ENCODE measurements at regions not wholly inside any gene's neighbourhood (a gene's known extent, or its start where the extent isn't known, plus 50 kb on each side); places are given as distances from the start of the nearest gene placed in this dataset.

GRCh38 chr2:41966431-41966893 lies 81.4 kb upstream of the PKDCC start:
- DNase-seq (ENCODE audit: low spot score): no peak
- Mint-ChIP-seq H3K27ac (no peak overlapping the region), H3K4me1 (ENCODE audit: low read depth) (no peaks in the 10 kb centered on the region), H3K27me3 (ENCODE audit: low read depth) (peaks cover 2% of the 10 kb centered on the region), H3K4me3 (no peak overlapping the region), H3K9me3 (no peaks in the 10 kb centered on the region), H3K36me3 (ENCODE audit: low read depth) (no peaks in the 10 kb centered on the region)

- no peaks in the 10 kb centered on the region for H3K36me3 Mint-ChIP-seq (ENCODE audit: low read depth)
- H3K27me3 Mint-ChIP-seq (ENCODE audit: low read depth): peaks cover 2% of the 10 kb centered on the region
- DNase-seq (ENCODE audit: low spot score): no peak
- no peaks in the 10 kb centered on the region for H3K9me3 Mint-ChIP-seq
- H3K27ac Mint-ChIP-seq: no peak overlapping the region
- H3K4me1 Mint-ChIP-seq (ENCODE audit: low read depth): no peaks in the 10 kb centered on the region
- H3K4me3 Mint-ChIP-seq: no peak overlapping the region
Observed at GRCh38 chr2:41966920-41967319, 80.9 kb upstream of the PKDCC start.

GRCh38 chr2:41967476-41968181 lies 80.2 kb upstream of the PKDCC start:
- H3K36me3 Mint-ChIP-seq (ENCODE audit: low read depth): no peaks in the 10 kb centered on the region
- no peaks in the 10 kb centered on the region for H3K4me1 Mint-ChIP-seq (ENCODE audit: low read depth)
- no peak overlapping the region for H3K4me3 Mint-ChIP-seq
- no peaks in the 10 kb centered on the region for H3K9me3 Mint-ChIP-seq
- H3K27ac Mint-ChIP-seq: no peak overlapping the region
- H3K27me3 Mint-ChIP-seq (ENCODE audit: low read depth): peaks cover 2% of the 10 kb centered on the region
- DNase-seq (ENCODE audit: low spot score): no peak

- no peak for DNase-seq (ENCODE audit: low spot score)
- H3K4me3 Mint-ChIP-seq: no peak overlapping the region
- no peaks in the 10 kb centered on the region for H3K36me3 Mint-ChIP-seq (ENCODE audit: low read depth)
- no peak overlapping the region for H3K27ac Mint-ChIP-seq
- no peaks in the 10 kb centered on the region for H3K9me3 Mint-ChIP-seq
- no peaks in the 10 kb centered on the region for H3K4me1 Mint-ChIP-seq (ENCODE audit: low read depth)
- H3K27me3 Mint-ChIP-seq (ENCODE audit: low read depth): peaks cover 1% of the 10 kb centered on the region
Observed at GRCh38 chr2:41968182-41968578, 79.6 kb upstream of the PKDCC start.

- H3K4me3 Mint-ChIP-seq: no peak overlapping the region
- no peaks in the 10 kb centered on the region for H3K36me3 Mint-ChIP-seq (ENCODE audit: low read depth)
- no peaks in the 10 kb centered on the region for H3K4me1 Mint-ChIP-seq (ENCODE audit: low read depth)
- H3K9me3 Mint-ChIP-seq: no peaks in the 10 kb centered on the region
- DNase-seq (ENCODE audit: low spot score): no peak
- no peak overlapping the region for H3K27ac Mint-ChIP-seq
- no peaks in the 10 kb centered on the region for H3K27me3 Mint-ChIP-seq (ENCODE audit: low read depth)
Observed at GRCh38 chr2:41970988-41971660, 76.7 kb upstream of the PKDCC start.

GRCh38 chr2:41972179-41972578 lies 75.6 kb upstream of the PKDCC start:
- no peak overlapping the region for H3K4me3 Mint-ChIP-seq
- H3K27ac Mint-ChIP-seq: no peak overlapping the region
- no peaks in the 10 kb centered on the region for H3K36me3 Mint-ChIP-seq (ENCODE audit: low read depth)
- DNase-seq (ENCODE audit: low spot score): no peak
- H3K27me3 Mint-ChIP-seq (ENCODE audit: low read depth): no peaks in the 10 kb centered on the region
- no peaks in the 10 kb centered on the region for H3K4me1 Mint-ChIP-seq (ENCODE audit: low read depth)
- H3K9me3 Mint-ChIP-seq: no peaks in the 10 kb centered on the region

GRCh38 chr2:41972819-41973218 lies 75.0 kb upstream of the PKDCC start:
- Mint-ChIP-seq H3K4me1 (ENCODE audit: low read depth) (no peaks in the 10 kb centered on the region), H3K27ac (no peak overlapping the region), H3K36me3 (ENCODE audit: low read depth) (no peaks in the 10 kb centered on the region), H3K9me3 (no peaks in the 10 kb centered on the region), H3K27me3 (ENCODE audit: low read depth) (no peaks in the 10 kb centered on the region), H3K4me3 (no peak overlapping the region)
- DNase-seq (ENCODE audit: low spot score): no peak

- DNase-seq (ENCODE audit: low spot score): no peak
- Mint-ChIP-seq H3K4me3 (no peak overlapping the region), H3K27ac (no peak overlapping the region), H3K36me3 (ENCODE audit: low read depth) (no peaks in the 10 kb centered on the region), H3K9me3 (no peaks in the 10 kb centered on the region), H3K27me3 (ENCODE audit: low read depth) (no peaks in the 10 kb centered on the region), H3K4me1 (ENCODE audit: low read depth) (no peaks in the 10 kb centered on the region)
Observed at GRCh38 chr2:41973871-41974270, 74.0 kb upstream of the PKDCC start.

- H3K36me3 Mint-ChIP-seq (ENCODE audit: low read depth): no peaks in the 10 kb centered on the region
- no peak for DNase-seq (ENCODE audit: low spot score)
- H3K4me3 Mint-ChIP-seq: no peak overlapping the region
- H3K9me3 Mint-ChIP-seq: no peaks in the 10 kb centered on the region
- no peak overlapping the region for H3K27ac Mint-ChIP-seq
- peaks cover 2% of the 10 kb centered on the region for H3K27me3 Mint-ChIP-seq (ENCODE audit: low read depth)
- no peaks in the 10 kb centered on the region for H3K4me1 Mint-ChIP-seq (ENCODE audit: low read depth)
Observed at GRCh38 chr2:41981417-41981816, 66.4 kb upstream of the PKDCC start.

- Mint-ChIP-seq H3K9me3 (no peaks in the 10 kb centered on the region), H3K4me1 (ENCODE audit: low read depth) (no peaks in the 10 kb centered on the region), H3K27ac (no peak overlapping the region), H3K4me3 (no peak overlapping the region), H3K36me3 (ENCODE audit: low read depth) (no peaks in the 10 kb centered on the region), H3K27me3 (ENCODE audit: low read depth) (peaks cover 4% of the 10 kb centered on the region)
- DNase-seq (ENCODE audit: low spot score): no peak
Observed at GRCh38 chr2:41985573-41986095, 62.2 kb upstream of the PKDCC start.

- no peak for DNase-seq (ENCODE audit: low spot score)
- no peak overlapping the region for H3K4me3 Mint-ChIP-seq
- H3K27me3 Mint-ChIP-seq (ENCODE audit: low read depth): peaks cover 2% of the 10 kb centered on the region
- no peaks in the 10 kb centered on the region for H3K9me3 Mint-ChIP-seq
- no peaks in the 10 kb centered on the region for H3K4me1 Mint-ChIP-seq (ENCODE audit: low read depth)
- H3K27ac Mint-ChIP-seq: no peak overlapping the region
- no peaks in the 10 kb centered on the region for H3K36me3 Mint-ChIP-seq (ENCODE audit: low read depth)
Observed at GRCh38 chr2:41989501-41990180, 58.2 kb upstream of the PKDCC start.

GRCh38 chr2:41990245-41990644 lies 57.6 kb upstream of the PKDCC start:
- no peaks in the 10 kb centered on the region for H3K9me3 Mint-ChIP-seq
- H3K27me3 Mint-ChIP-seq (ENCODE audit: low read depth): peaks cover 2% of the 10 kb centered on the region
- H3K4me1 Mint-ChIP-seq (ENCODE audit: low read depth): no peaks in the 10 kb centered on the region
- no peak overlapping the region for H3K27ac Mint-ChIP-seq
- no peaks in the 10 kb centered on the region for H3K36me3 Mint-ChIP-seq (ENCODE audit: low read depth)
- H3K4me3 Mint-ChIP-seq: no peak overlapping the region
- no peak for DNase-seq (ENCODE audit: low spot score)

- Mint-ChIP-seq H3K36me3 (ENCODE audit: low read depth) (no peaks in the 10 kb centered on the region), H3K27me3 (ENCODE audit: low read depth) (peaks cover 2% of the 10 kb centered on the region), H3K27ac (no peak overlapping the region), H3K4me3 (no peak overlapping the region), H3K9me3 (no peaks in the 10 kb centered on the region), H3K4me1 (ENCODE audit: low read depth) (no peaks in the 10 kb centered on the region)
- DNase-seq (ENCODE audit: low spot score): no peak
Observed at GRCh38 chr2:41990688-41991087, 57.1 kb upstream of the PKDCC start.

GRCh38 chr2:41992056-41992642 lies 55.7 kb upstream of the PKDCC start:
- DNase-seq (ENCODE audit: low spot score): no peak
- Mint-ChIP-seq H3K9me3 (no peaks in the 10 kb centered on the region), H3K4me3 (no peak overlapping the region), H3K27ac (no peak overlapping the region), H3K36me3 (ENCODE audit: low read depth) (no peaks in the 10 kb centered on the region), H3K27me3 (ENCODE audit: low read depth) (peaks cover 2% of the 10 kb centered on the region), H3K4me1 (ENCODE audit: low read depth) (no peaks in the 10 kb centered on the region)

Data from T-helper 2 cell treated with Interferon-gamma antibody and Interleukin-4, amounts not matched to agents 5 μg/mL and 100 μg/mL, for 36 hours (primary cell).